C4-2B (cell line): ENCODE measurements at regions not wholly inside any gene's neighbourhood (a gene's known extent, or its start where the extent isn't known, plus 50 kb on each side); places are given as distances from the start of the nearest gene placed in this dataset.

Experiments used
- ZFX ChIP-seq: fragments of 450-650 bp; IDR thresholded peaks from 2 replicates; pipeline ENCODE4 v1.6.1; 2017
- TF ChIP-seq, protein P1 (sequence below): fragments of 450-650 bp; conservative IDR thresholded peaks from 2 replicates; pipeline ENCODE4 v1.5.1; 2017; ENCODE audit warnings: mild to moderate bottlenecking

GRCh38 chr11:128057786-128058395 is 529.5 kb downstream of the ETS1 start:
- TF ChIP-seq, protein P1, sequence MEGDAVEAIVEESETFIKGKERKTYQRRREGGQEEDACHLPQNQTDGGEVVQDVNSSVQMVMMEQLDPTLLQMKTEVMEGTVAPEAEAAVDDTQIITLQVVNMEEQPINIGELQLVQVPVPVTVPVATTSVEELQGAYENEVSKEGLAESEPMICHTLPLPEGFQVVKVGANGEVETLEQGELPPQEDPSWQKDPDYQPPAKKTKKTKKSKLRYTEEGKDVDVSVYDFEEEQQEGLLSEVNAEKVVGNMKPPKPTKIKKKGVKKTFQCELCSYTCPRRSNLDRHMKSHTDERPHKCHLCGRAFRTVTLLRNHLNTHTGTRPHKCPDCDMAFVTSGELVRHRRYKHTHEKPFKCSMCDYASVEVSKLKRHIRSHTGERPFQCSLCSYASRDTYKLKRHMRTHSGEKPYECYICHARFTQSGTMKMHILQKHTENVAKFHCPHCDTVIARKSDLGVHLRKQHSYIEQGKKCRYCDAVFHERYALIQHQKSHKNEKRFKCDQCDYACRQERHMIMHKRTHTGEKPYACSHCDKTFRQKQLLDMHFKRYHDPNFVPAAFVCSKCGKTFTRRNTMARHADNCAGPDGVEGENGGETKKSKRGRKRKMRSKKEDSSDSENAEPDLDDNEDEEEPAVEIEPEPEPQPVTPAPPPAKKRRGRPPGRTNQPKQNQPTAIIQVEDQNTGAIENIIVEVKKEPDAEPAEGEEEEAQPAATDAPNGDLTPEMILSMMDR: no peak
- no peak for TF ChIP-seq ZFX
